Right ventricle myocardium inferior (tissue), 1 donor: ENCODE measurements at regions not wholly inside any gene's neighbourhood (a gene's known extent, or its start where the extent isn't known, plus 50 kb on each side); places are given as distances from the start of the nearest gene placed in this dataset.

ENCODE experiments used
- ATAC-seq: fragments of 200-7000 bp; cut with Tn5 transposase; one replicate; pipeline ENCODE4 v1.9.1; 2020; ENCODE audit warnings: mild to moderate bottlenecking, moderate library complexity
- DNase-seq: peaks from one replicate; pipeline ENCODE4 v3.0.0; 2021; ENCODE audit errors: missing footprints
- intact Hi-C: fragments of 100-400 bp; cut with DNase I; formaldehyde crosslinking; loops from one replicate; pipeline ENCODE4 v1.11.0; 2022
- donor health status: DM: no; HTN: yes; CAD: no; lungs with severe emphysema.

- intact Hi-C loops: no loop called here
- ATAC-seq (no peak), DNase-seq (peak; percentile 34)
Measured at GRCh38 chr2:35067420-35067819, 1288.2 kb upstream of the CRIM1 start.

GRCh38 chr2:35063836-35064235 lies 1291.7 kb upstream of the CRIM1 start:
- DNase-seq: no peak

GRCh38 chr2:35035883-35036282 lies 1319.7 kb upstream of the CRIM1 start:
- intact Hi-C loops: no loop called here
- DNase-seq (no peak), ATAC-seq (no peak)

More at GRCh38 chr2:35063836-35064235, 1291.7 kb upstream of the CRIM1 start:
- intact Hi-C loops: no loop called here
- no peak for ATAC-seq

GRCh38 chr2:35033748-35034147 lies 1321.8 kb upstream of the CRIM1 start:
- ATAC-seq: no peak
- no peak for DNase-seq
- intact Hi-C loops: no loop called here

- ATAC-seq (no peak), DNase-seq (no peak)
- intact Hi-C loops: no loop called here
Measured at GRCh38 chr2:35023545-35023944, 1332.0 kb upstream of the CRIM1 start.

- DNase-seq: no peak
- ATAC-seq: no peak
- intact Hi-C loops: no loop called here
Measured at GRCh38 chr2:35000453-35000852, 1355.1 kb upstream of the CRIM1 start.

- ATAC-seq: no peak
- DNase-seq: no peak
- intact Hi-C loops: no loop called here
Measured at GRCh38 chr2:34998741-34999140, 1356.8 kb upstream of the CRIM1 start.

GRCh38 chr2:34997779-34998178 lies 1357.8 kb upstream of the CRIM1 start:
- intact Hi-C loops: no loop called here
- ATAC-seq (peak; percentile 26), DNase-seq (no peak)

GRCh38 chr2:34995196-34995595 lies 1360.4 kb upstream of the CRIM1 start:
- no peak for ATAC-seq
- no peak for DNase-seq
- intact Hi-C loops: no loop called here

GRCh38 chr2:34991508-34992274 lies 1363.9 kb upstream of the CRIM1 start:
- intact Hi-C loops: no loop called here
- DNase-seq (no peak), ATAC-seq (no peak)

GRCh38 chr2:34985474-34985873 lies 1370.1 kb upstream of the CRIM1 start:
- intact Hi-C loops: no loop called here
- ATAC-seq (no peak), DNase-seq (no peak)

- no peak for ATAC-seq
- peak; percentile 18 for DNase-seq
- intact Hi-C loops: no loop called here
Measured at GRCh38 chr2:34980689-34981088, 1374.9 kb upstream of the CRIM1 start.

GRCh38 chr2:34979148-34979547 lies 1376.4 kb upstream of the CRIM1 start:
- no peak for DNase-seq
- no peak for ATAC-seq
- intact Hi-C loops: no loop called here

GRCh38 chr2:34961822-34962221 lies 1362.7 kb upstream of the FAM98A start:
- intact Hi-C loops: no loop called here
- DNase-seq (no peak), ATAC-seq (no peak)

- intact Hi-C loops: no loop called here
- no peak for DNase-seq
- ATAC-seq: no peak
Measured at GRCh38 chr2:34954758-34955157, 1355.7 kb upstream of the FAM98A start.

GRCh38 chr2:34950797-34951196 lies 1351.7 kb upstream of the FAM98A start:
- intact Hi-C loops: no loop called here
- ATAC-seq: no peak
- no peak for DNase-seq

GRCh38 chr2:34949316-34949715 lies 1350.2 kb upstream of the FAM98A start:
- DNase-seq: no peak
- ATAC-seq: no peak
- intact Hi-C loops: no loop called here

- ATAC-seq (no peak), DNase-seq (peak; percentile 50)
- intact Hi-C loops: no loop called here
Measured at GRCh38 chr2:34936089-34936488, 1337.0 kb upstream of the FAM98A start.

GRCh38 chr2:34912084-34912483 lies 1313.0 kb upstream of the FAM98A start:
- DNase-seq (no peak), ATAC-seq (no peak)
- intact Hi-C loops: no loop called here

GRCh38 chr2:34909992-34910705 lies 1311.0 kb upstream of the FAM98A start:
- DNase-seq: no peak
- ATAC-seq: no peak
- intact Hi-C loops: no loop called here
